Activated T-helper 2 cell treated with anti-CD3 and anti-CD28 coated beads, Interferon-gamma antibody, Interleukin-2, Interleukin-4, amounts not matched to agents 10 μg/mL and 5 μg/mL and 100 μg/mL, durations not matched to agents 14 hours and 24 hours and 36 hours (primary cell): ENCODE measurements at regions not wholly inside any gene's neighbourhood (a gene's known extent, or its start where the extent isn't known, plus 50 kb on each side); places are given as distances from the start of the nearest gene placed in this dataset.
"Not testable (repeated sequence)": the region's sequence is repeated elsewhere in the genome, so short reads cannot be mapped to it uniquely, and the experiment has no call there.

Experiments used
- DNase-seq: peaks from one replicate; pipeline ENCODE4 v3.0.0; 2021; ENCODE audit warnings: low spot score
- H3K27ac Mint-ChIP-seq: one replicate; pipeline ENCODE4 v1.8.0; 2021; ENCODE audit warnings: mixed read lengths
- H3K27me3 Mint-ChIP-seq: one replicate; pipeline ENCODE4 v1.8.0; 2021; ENCODE audit warnings: low read depth, mixed read lengths
- H3K36me3 Mint-ChIP-seq: one replicate; pipeline ENCODE4 v1.8.0; 2021; ENCODE audit warnings: low read depth, mixed read lengths
- H3K4me1 Mint-ChIP-seq: one replicate; pipeline ENCODE4 v1.8.0; 2021; ENCODE audit warnings: low read depth, mixed read lengths
- H3K4me3 Mint-ChIP-seq: one replicate; pipeline ENCODE4 v1.8.0; 2021; ENCODE audit warnings: low read depth, mild to moderate bottlenecking, moderate library complexity, mixed read lengths
- H3K9me3 Mint-ChIP-seq: one replicate; pipeline ENCODE4 v1.8.0; 2021; ENCODE audit warnings: mixed read lengths
- intact Hi-C: fragments of 100-400 bp; cut with micrococcal nuclease; formaldehyde crosslinking; loops from one replicate; pipeline ENCODE4 v1.15.1; 2023

GRCh38 chr3:118504906-118505305 lies 529.7 kb downstream of the IGSF11 start:
- no peaks in the 10 kb centered on the region for H3K36me3 Mint-ChIP-seq
- no peak overlapping the region for H3K27ac Mint-ChIP-seq
- no peak overlapping the region for H3K4me3 Mint-ChIP-seq
- intact Hi-C loops: no loop called here
- no peaks in the 10 kb centered on the region for H3K9me3 Mint-ChIP-seq
- no peaks in the 10 kb centered on the region for H3K4me1 Mint-ChIP-seq
- no peaks in the 10 kb centered on the region for H3K27me3 Mint-ChIP-seq
- DNase-seq: no peak

- DNase-seq: no peak
- Mint-ChIP-seq H3K27ac (no peak overlapping the region), H3K36me3 (no peaks in the 10 kb centered on the region), H3K27me3 (no peaks in the 10 kb centered on the region), H3K4me3 (no peak overlapping the region), H3K4me1 (no peaks in the 10 kb centered on the region), H3K9me3 (no peaks in the 10 kb centered on the region)
- intact Hi-C loops: no loop called here
Measured at GRCh38 chr3:118505784-118506183, 528.9 kb downstream of the IGSF11 start.

GRCh38 chr3:118511402-118511801 lies 523.2 kb downstream of the IGSF11 start:
- no peak overlapping the region for H3K4me3 Mint-ChIP-seq
- H3K36me3 Mint-ChIP-seq: no peaks in the 10 kb centered on the region
- intact Hi-C loops: no loop called here
- peaks cover 4% of the 10 kb centered on the region for H3K9me3 Mint-ChIP-seq
- no peak for DNase-seq
- no peaks in the 10 kb centered on the region for H3K27me3 Mint-ChIP-seq
- H3K4me1 Mint-ChIP-seq: no peaks in the 10 kb centered on the region
- no peak overlapping the region for H3K27ac Mint-ChIP-seq

- Mint-ChIP-seq H3K4me3 (no peak overlapping the region), H3K27me3 (no peaks in the 10 kb centered on the region), H3K36me3 (no peaks in the 10 kb centered on the region), H3K27ac (no peak overlapping the region), H3K4me1 (no peaks in the 10 kb centered on the region), H3K9me3 (peaks cover 4% of the 10 kb centered on the region)
- intact Hi-C loops: no loop called here
- DNase-seq: no peak
Measured at GRCh38 chr3:118512301-118512700, 522.3 kb downstream of the IGSF11 start.

GRCh38 chr3:118525077-118525476 lies 509.6 kb downstream of the IGSF11 start:
- Mint-ChIP-seq H3K27ac (no peak overlapping the region), H3K9me3 (peaks cover 5% of the 10 kb centered on the region), H3K4me3 (no peak overlapping the region), H3K27me3 (no peaks in the 10 kb centered on the region), H3K4me1 (no peaks in the 10 kb centered on the region), H3K36me3 (no peaks in the 10 kb centered on the region)
- intact Hi-C loops: no loop called here
- no peak for DNase-seq

- Mint-ChIP-seq H3K4me1 (no peaks in the 10 kb centered on the region), H3K27me3 (no peaks in the 10 kb centered on the region), H3K36me3 (no peaks in the 10 kb centered on the region), H3K9me3 (peaks cover 5% of the 10 kb centered on the region), H3K4me3 (no peak overlapping the region), H3K27ac (no peak overlapping the region)
- intact Hi-C loops: no loop called here
- no peak for DNase-seq
Measured at GRCh38 chr3:118526758-118527513, 507.7 kb downstream of the IGSF11 start.

- H3K27ac Mint-ChIP-seq: no peak overlapping the region
- no peaks in the 10 kb centered on the region for H3K36me3 Mint-ChIP-seq
- peaks cover 5% of the 10 kb centered on the region for H3K9me3 Mint-ChIP-seq
- intact Hi-C loops: no loop called here
- no peak for DNase-seq
- no peak overlapping the region for H3K4me3 Mint-ChIP-seq
- no peaks in the 10 kb centered on the region for H3K27me3 Mint-ChIP-seq
- H3K4me1 Mint-ChIP-seq: no peaks in the 10 kb centered on the region
Measured at GRCh38 chr3:118527514-118528044, 507.1 kb downstream of the IGSF11 start.

GRCh38 chr3:118529554-118529953 lies 505.1 kb downstream of the IGSF11 start:
- no peaks in the 10 kb centered on the region for H3K36me3 Mint-ChIP-seq
- H3K4me3 Mint-ChIP-seq: no peak overlapping the region
- H3K27ac Mint-ChIP-seq: no peak overlapping the region
- DNase-seq: no peak
- no peaks in the 10 kb centered on the region for H3K27me3 Mint-ChIP-seq
- H3K4me1 Mint-ChIP-seq: no peaks in the 10 kb centered on the region
- H3K9me3 Mint-ChIP-seq: peaks cover 5% of the 10 kb centered on the region
- intact Hi-C loops: no loop called here

- no peaks in the 10 kb centered on the region for H3K4me1 Mint-ChIP-seq
- H3K9me3 Mint-ChIP-seq: peaks cover 5% of the 10 kb centered on the region
- intact Hi-C loops: no loop called here
- no peak overlapping the region for H3K27ac Mint-ChIP-seq
- H3K27me3 Mint-ChIP-seq: no peaks in the 10 kb centered on the region
- no peak for DNase-seq
- no peaks in the 10 kb centered on the region for H3K36me3 Mint-ChIP-seq
- no peak overlapping the region for H3K4me3 Mint-ChIP-seq
Measured at GRCh38 chr3:118530350-118530922, 504.2 kb downstream of the IGSF11 start.

- intact Hi-C loops, H3K4me3 Mint-ChIP-seq, H3K9me3 Mint-ChIP-seq, H3K4me1 Mint-ChIP-seq, H3K27ac Mint-ChIP-seq, DNase-seq, H3K36me3 Mint-ChIP-seq, H3K27me3 Mint-ChIP-seq: not testable (repeated sequence)
Measured at GRCh38 chr3:118530927-118531356, 503.7 kb downstream of the IGSF11 start.

GRCh38 chr3:118531816-118532215 lies 502.8 kb downstream of the IGSF11 start:
- intact Hi-C loops: no loop called here
- H3K27ac Mint-ChIP-seq: no peak overlapping the region
- H3K4me3 Mint-ChIP-seq: no peak overlapping the region
- H3K27me3 Mint-ChIP-seq: no peaks in the 10 kb centered on the region
- no peaks in the 10 kb centered on the region for H3K36me3 Mint-ChIP-seq
- no peaks in the 10 kb centered on the region for H3K4me1 Mint-ChIP-seq
- no peak for DNase-seq
- H3K9me3 Mint-ChIP-seq: no peaks in the 10 kb centered on the region

GRCh38 chr3:118533676-118534075 lies 501.0 kb downstream of the IGSF11 start:
- H3K27me3 Mint-ChIP-seq: no peaks in the 10 kb centered on the region
- H3K4me3 Mint-ChIP-seq: no peak overlapping the region
- intact Hi-C loops: no loop called here
- no peaks in the 10 kb centered on the region for H3K4me1 Mint-ChIP-seq
- no peak overlapping the region for H3K27ac Mint-ChIP-seq
- no peaks in the 10 kb centered on the region for H3K36me3 Mint-ChIP-seq
- DNase-seq: no peak
- no peaks in the 10 kb centered on the region for H3K9me3 Mint-ChIP-seq

- Mint-ChIP-seq H3K36me3 (no peaks in the 10 kb centered on the region), H3K9me3 (peaks cover 3% of the 10 kb centered on the region), H3K4me1 (no peaks in the 10 kb centered on the region), H3K27ac (no peak overlapping the region), H3K4me3 (no peak overlapping the region), H3K27me3 (no peaks in the 10 kb centered on the region)
- intact Hi-C loops: no loop called here
- no peak for DNase-seq
Measured at GRCh38 chr3:118534519-118534918, 500.1 kb downstream of the IGSF11 start.
